Panc1 (cell line): ENCODE measurements at regions not wholly inside any gene's neighbourhood (a gene's known extent, or its start where the extent isn't known, plus 50 kb on each side); places are given as distances from the start of the nearest gene placed in this dataset.

Source experiments
- ATAC-seq: fragments of 200-7000 bp; cut with Tn5 transposase; 2 replicates; pipeline ENCODE4 v1.9.1; 2020; ENCODE audit warnings: mild to moderate bottlenecking, moderate library complexity
- BruUV-seq: library from RNA; stranded (reverse); fragments of 400-500 nt; replicated peaks from 2 replicates; lab custom pipeline; 2021; lab: Mats Ljungman, UMichigan
- CTCF ChIA-PET: fragments of 300-600 bp; sonication (Branson Sonifier 250); formaldehyde crosslinking; loops from one replicate; lab custom pipeline; 2022; ENCODE audit warnings: antibody characterized with exemption; lab: Charles Lee
- POLR2A ChIA-PET: fragments of 300-600 bp; sonication (Branson Sonifier 250); formaldehyde crosslinking; loops from one replicate; lab custom pipeline; 2022; ENCODE audit warnings: antibody characterized with exemption; lab: Charles Lee
- DNase-seq: peaks from one replicate; pipeline ENCODE4 v3.0.0-alpha.2; 2010; ENCODE audit warnings: low read depth, low spot score
- H3K27ac ChIP-seq: 2 replicates; pipeline ENCODE4 v1.5.1; 2011; ENCODE audit warnings: mild to moderate bottlenecking, low read length, inconsistent platforms
- H3K27me3 ChIP-seq: fragments of 200-500 bp; sonication (Bioruptor generic); 2 replicates; pipeline ENCODE4 v1.6.0; 2014; ENCODE audit warnings: low read length, inconsistent platforms; ENCODE audit not compliant: control insufficient read depth, insufficient read depth
- H3K36me3 ChIP-seq: fragments of 200-500 bp; sonication (Bioruptor generic); 2 replicates; pipeline ENCODE4 v1.5.1; 2014; ENCODE audit warnings: inconsistent platforms, mild to moderate bottlenecking, low read length, moderate library complexity; ENCODE audit not compliant: control insufficient read depth, insufficient read depth
- H3K4me1 ChIP-seq: 2 replicates; pipeline ENCODE4 v1.5.1; 2011; ENCODE audit warnings: inconsistent platforms, mild to moderate bottlenecking, low read length, moderate library complexity; ENCODE audit not compliant: control insufficient read depth, insufficient read depth
- H3K4me3 ChIP-seq, 2 experiments: 2 replicates each; pipeline ENCODE4 v1.5.1; 2011 to 2012; ENCODE audit warnings: low read depth in 2 of 2, low read length in 2 of 2, mild to moderate bottlenecking in 2 of 2, inconsistent platforms in 1 of 2, moderate library complexity in 1 of 2
- H3K9me3 ChIP-seq: fragments of 200-500 bp; sonication (Bioruptor generic); 2 replicates; pipeline ENCODE4 v1.5.1; 2014; ENCODE audit warnings: low read depth, mild to moderate bottlenecking, inconsistent platforms, low read length, moderate library complexity; ENCODE audit not compliant: control insufficient read depth, insufficient read depth
- POLR2AphosphoS5 ChIP-seq: IDR thresholded peaks from 2 replicates; pipeline ENCODE4 v1.6.1; 2012; ENCODE audit warnings: mild to moderate bottlenecking, low read depth, low read length, moderate library complexity
- SIN3A ChIP-seq: IDR thresholded peaks from 2 replicates; pipeline ENCODE4 v1.6.1; 2012; ENCODE audit warnings: low read depth, mild to moderate bottlenecking, low read length, moderate library complexity, borderline replicate concordance; ENCODE audit not compliant: insufficient read depth
- TCF7L2 ChIP-seq: IDR thresholded peaks from 2 replicates; pipeline ENCODE4 v1.6.1; 2011; ENCODE audit warnings: mild to moderate bottlenecking, low read depth, low read length, inconsistent platforms
- in situ Hi-C: cut with HindIII; loops from 2 replicates; pipeline ENCODE4 v1.10.0; 2016; ENCODE audit warnings: low sequenced_read_pairs, low pct_unique_long_range_greater_than_20kb
- intact Hi-C: fragments of 100-400 bp; cut with micrococcal nuclease; formaldehyde crosslinking; loops from one replicate; pipeline ENCODE4 v1.10.0; 2022; ENCODE audit not compliant: unreplicated experiment
- TF ChIP-seq, protein P1 (sequence below): fragments of 450-650 bp; IDR thresholded peaks from 2 replicates; pipeline ENCODE4 v1.5.1; 2017; ENCODE audit warnings: mild to moderate bottlenecking
- TF ChIP-seq, protein P2 (sequence below), 2 experiments: IDR thresholded peaks; 2 replicates each; pipeline ENCODE4 v1.6.1; 2011 to 2012; ENCODE audit warnings: low read depth in 2 of 2, control low read depth in 1 of 2, low read length in 1 of 2, mild to moderate bottlenecking in 1 of 2, moderate library complexity in 1 of 2; ENCODE audit not compliant: insufficient read depth in 1 of 2

- BruUV-seq, result no TSS peak
- Histone ChIP-seq H3K27me3 (no peaks in the 10 kb centered on the region; the same call in 1 of the 2 replicates), H3K27ac (no peak overlapping the region), H3K4me1 (no peaks in the 10 kb centered on the region), H3K9me3 (no peaks in the 10 kb centered on the region), H3K4me3 (no peak overlapping the region), H3K36me3 (no peaks in the 10 kb centered on the region)
- ChIA-PET CTCF (no interaction called here), POLR2A (no interaction called here)
- DNase-seq (no peak), ATAC-seq (no peak)
- in situ Hi-C loops (no loop called here), intact Hi-C loops (no loop called here)
- TF ChIP-seq, protein P1, sequence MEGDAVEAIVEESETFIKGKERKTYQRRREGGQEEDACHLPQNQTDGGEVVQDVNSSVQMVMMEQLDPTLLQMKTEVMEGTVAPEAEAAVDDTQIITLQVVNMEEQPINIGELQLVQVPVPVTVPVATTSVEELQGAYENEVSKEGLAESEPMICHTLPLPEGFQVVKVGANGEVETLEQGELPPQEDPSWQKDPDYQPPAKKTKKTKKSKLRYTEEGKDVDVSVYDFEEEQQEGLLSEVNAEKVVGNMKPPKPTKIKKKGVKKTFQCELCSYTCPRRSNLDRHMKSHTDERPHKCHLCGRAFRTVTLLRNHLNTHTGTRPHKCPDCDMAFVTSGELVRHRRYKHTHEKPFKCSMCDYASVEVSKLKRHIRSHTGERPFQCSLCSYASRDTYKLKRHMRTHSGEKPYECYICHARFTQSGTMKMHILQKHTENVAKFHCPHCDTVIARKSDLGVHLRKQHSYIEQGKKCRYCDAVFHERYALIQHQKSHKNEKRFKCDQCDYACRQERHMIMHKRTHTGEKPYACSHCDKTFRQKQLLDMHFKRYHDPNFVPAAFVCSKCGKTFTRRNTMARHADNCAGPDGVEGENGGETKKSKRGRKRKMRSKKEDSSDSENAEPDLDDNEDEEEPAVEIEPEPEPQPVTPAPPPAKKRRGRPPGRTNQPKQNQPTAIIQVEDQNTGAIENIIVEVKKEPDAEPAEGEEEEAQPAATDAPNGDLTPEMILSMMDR, result no peak
- TF ChIP-seq POLR2AphosphoS5 (no peak), TCF7L2 (no peak), SIN3A (no peak)
- TF ChIP-seq, protein P2, sequence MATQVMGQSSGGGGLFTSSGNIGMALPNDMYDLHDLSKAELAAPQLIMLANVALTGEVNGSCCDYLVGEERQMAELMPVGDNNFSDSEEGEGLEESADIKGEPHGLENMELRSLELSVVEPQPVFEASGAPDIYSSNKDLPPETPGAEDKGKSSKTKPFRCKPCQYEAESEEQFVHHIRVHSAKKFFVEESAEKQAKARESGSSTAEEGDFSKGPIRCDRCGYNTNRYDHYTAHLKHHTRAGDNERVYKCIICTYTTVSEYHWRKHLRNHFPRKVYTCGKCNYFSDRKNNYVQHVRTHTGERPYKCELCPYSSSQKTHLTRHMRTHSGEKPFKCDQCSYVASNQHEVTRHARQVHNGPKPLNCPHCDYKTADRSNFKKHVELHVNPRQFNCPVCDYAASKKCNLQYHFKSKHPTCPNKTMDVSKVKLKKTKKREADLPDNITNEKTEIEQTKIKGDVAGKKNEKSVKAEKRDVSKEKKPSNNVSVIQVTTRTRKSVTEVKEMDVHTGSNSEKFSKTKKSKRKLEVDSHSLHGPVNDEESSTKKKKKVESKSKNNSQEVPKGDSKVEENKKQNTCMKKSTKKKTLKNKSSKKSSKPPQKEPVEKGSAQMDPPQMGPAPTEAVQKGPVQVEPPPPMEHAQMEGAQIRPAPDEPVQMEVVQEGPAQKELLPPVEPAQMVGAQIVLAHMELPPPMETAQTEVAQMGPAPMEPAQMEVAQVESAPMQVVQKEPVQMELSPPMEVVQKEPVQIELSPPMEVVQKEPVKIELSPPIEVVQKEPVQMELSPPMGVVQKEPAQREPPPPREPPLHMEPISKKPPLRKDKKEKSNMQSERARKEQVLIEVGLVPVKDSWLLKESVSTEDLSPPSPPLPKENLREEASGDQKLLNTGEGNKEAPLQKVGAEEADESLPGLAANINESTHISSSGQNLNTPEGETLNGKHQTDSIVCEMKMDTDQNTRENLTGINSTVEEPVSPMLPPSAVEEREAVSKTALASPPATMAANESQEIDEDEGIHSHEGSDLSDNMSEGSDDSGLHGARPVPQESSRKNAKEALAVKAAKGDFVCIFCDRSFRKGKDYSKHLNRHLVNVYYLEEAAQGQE (IDR thresholded peaks at IDR 0.05; ENCODE audit: insufficient read depth in 1 of 2, low read depth in 2 of 2, low read length in 1 of 2), result no peak
Observed at GRCh38 chr3:31408720-31409119, 124.0 kb upstream of the STT3B start.

GRCh38 chr3:31409389-31409788 lies 123.3 kb upstream of the STT3B start:
- DNase-seq, result no peak
- TF ChIP-seq TCF7L2, result no peak
- TF ChIP-seq, protein P1, result no peak
- TF ChIP-seq POLR2AphosphoS5, result no peak
- TF ChIP-seq, protein P2 (IDR thresholded peaks at IDR 0.05; ENCODE audit: insufficient read depth in 1 of 2, low read depth in 2 of 2, low read length in 1 of 2), result no peak
- TF ChIP-seq SIN3A, result no peak
- Histone ChIP-seq H3K4me3 (no peak overlapping the region), H3K36me3 (no peaks in the 10 kb centered on the region), H3K4me1 (no peaks in the 10 kb centered on the region), H3K9me3 (no peaks in the 10 kb centered on the region), H3K27me3 (no peaks in the 10 kb centered on the region; the same call in 1 of the 2 replicates), H3K27ac (no peak overlapping the region)
- no TSS peak for BruUV-seq
- ChIA-PET CTCF (no interaction called here), POLR2A (no interaction called here)
- ATAC-seq, result no peak
- in situ Hi-C loops (no loop called here), intact Hi-C loops (no loop called here)
